HCT116 (cell line): ENCODE measurements at regions not wholly inside any gene's neighbourhood (a gene's known extent, or its start where the extent isn't known, plus 50 kb on each side); places are given as distances from the start of the nearest gene placed in this dataset.

Experiments
- ATAC-seq: fragments of 200-7000 bp; cut with Tn5 transposase; 2 replicates; pipeline ENCODE4 v1.9.1; 2020; ENCODE audit warnings: mild to moderate bottlenecking, moderate library complexity
- BruUV-seq: library from RNA; stranded (reverse); fragments of 400-500 nt; replicated peaks from 2 replicates; lab custom pipeline; 2021; lab: Mats Ljungman, UMichigan
- CTCF ChIA-PET: fragments of 300-600 bp; sonication (Branson Sonifier 250); formaldehyde crosslinking; loops from one replicate; lab custom pipeline; 2021; ENCODE audit warnings: antibody characterized with exemption; lab: Charles Lee
- POLR2A ChIA-PET: fragments of 300-600, 350-600 bp; sonication (Branson Sonifier 250); formaldehyde crosslinking; loops from one replicate; lab custom pipeline; 2021; ENCODE audit warnings: antibody characterized with exemption; lab: Charles Lee
- RAD21 ChIA-PET, 2 experiments: fragments of 300-600 bp; sonication (Branson Sonifier 250); formaldehyde crosslinking; loops; one replicate each; lab custom pipeline; 2023; ENCODE audit warnings: low total read pairs in 2 of 2; ENCODE audit not compliant: uncharacterized antibody in 2 of 2, unreplicated experiment in 2 of 2, low non-redundant PET in 1 of 2; lab: Charles Lee
- DNase-seq: peaks from one replicate; pipeline ENCODE4 v3.0.0-alpha.2; 2010; ENCODE audit warnings: low read depth, low spot score
- H2AFZ ChIP-seq: fragments of 200-600 bp; shearing (Covaris generic), sonication (generic); 2 replicates; pipeline ENCODE4 v1.6.1; 2017; ENCODE audit warnings: low read depth, mixed run types, mixed read lengths, antibody characterized with exemption, low read length; ENCODE audit not compliant: poor library complexity, severe bottlenecking
- H3K27ac ChIP-seq: 2 replicates; pipeline ENCODE4 v1.5.1; 2012; ENCODE audit warnings: low read depth, low read length
- H3K27me3 ChIP-seq: fragments of 200-600 bp; sonication (generic); 2 replicates; pipeline ENCODE4 v1.6.1; 2016; ENCODE audit warnings: mixed run types, low read length, mixed read lengths; ENCODE audit not compliant: insufficient read depth
- H3K36me3 ChIP-seq, 2 experiments: fragments of 200-500 bp in 1 of 2; fragments of 200-600 bp in 1 of 2; sonication (Bioruptor generic) in 1 of 2; sonication (generic) in 1 of 2; 2 replicates each; pipeline versions ENCODE4 v1.5.1 to v1.6.1; 2014 to 2016; ENCODE audit warnings: low read length in 2 of 2, inconsistent platforms in 1 of 2, mixed read lengths in 1 of 2, mixed run types in 1 of 2; ENCODE audit not compliant: insufficient read depth in 2 of 2, control insufficient read depth in 1 of 2
- H3K4me1 ChIP-seq, 2 experiments: fragments of 200-600 bp in 1 of 2; sonication (generic) in 1 of 2; 2 replicates each; pipeline versions ENCODE4 v1.5.1 to v1.6.1; 2012 to 2017; ENCODE audit warnings: low read length in 2 of 2, inconsistent platforms in 1 of 2, mild to moderate bottlenecking in 1 of 2, mixed read lengths in 1 of 2, mixed run types in 1 of 2, moderate library complexity in 1 of 2; ENCODE audit not compliant: insufficient read depth in 2 of 2, control insufficient read depth in 1 of 2
- H3K4me2 ChIP-seq: fragments of 200-600 bp; sonication (generic); 2 replicates; pipeline ENCODE4 v1.6.1; 2017; ENCODE audit warnings: mixed run types, low read length, mixed read lengths
- H3K4me3 ChIP-seq, 2 experiments: fragments of 200-600 bp in 1 of 2; sonication (generic) in 1 of 2; replicated peaks in 1 of 2; 2 replicates each; pipeline ENCODE4 v1.5.1; 2011 to 2016; ENCODE audit warnings: low read length in 2 of 2, control low read depth in 1 of 2, low read depth in 1 of 2, mild to moderate bottlenecking in 1 of 2, mixed read lengths in 1 of 2, mixed run types in 1 of 2
- H3K79me2 ChIP-seq: fragments of 200-600 bp; sonication (generic); 2 replicates; pipeline ENCODE4 v1.6.1; 2017; ENCODE audit warnings: mild to moderate bottlenecking, mixed run types, low read length, moderate library complexity, mixed read lengths; ENCODE audit not compliant: insufficient read depth
- H3K9ac ChIP-seq: fragments of 200-600 bp; sonication (generic); 2 replicates; pipeline ENCODE4 v1.6.1; 2016; ENCODE audit warnings: low read length, mixed read lengths
- H3K9me2 ChIP-seq: fragments of 200-600 bp; sonication (generic), shearing (Covaris generic); 2 replicates; pipeline ENCODE4 v1.6.1; 2017; ENCODE audit warnings: mixed run types, mild to moderate bottlenecking, moderate library complexity; ENCODE audit not compliant: insufficient read depth
- H3K9me3 ChIP-seq, 2 experiments: fragments of 200-500 bp in 1 of 2; fragments of 200-600 bp in 1 of 2; sonication (Bioruptor generic) in 1 of 2; sonication (generic) in 1 of 2; 2 replicates each; pipeline ENCODE4 v1.6.1; 2014 to 2017; ENCODE audit warnings: low read length in 2 of 2, mixed read lengths in 2 of 2, inconsistent platforms in 1 of 2, low read depth in 1 of 2, mild to moderate bottlenecking in 1 of 2, mixed run types in 1 of 2, moderate library complexity in 1 of 2; ENCODE audit not compliant: control insufficient read depth in 1 of 2, insufficient read depth in 1 of 2
- H4K20me1 ChIP-seq: fragments of 200-600 bp; sonication (generic), shearing (Covaris generic); 2 replicates; pipeline ENCODE4 v1.6.1; 2017; ENCODE audit warnings: mixed run types, mild to moderate bottlenecking, moderate library complexity; ENCODE audit not compliant: insufficient read depth
- ATF3 ChIP-seq: IDR thresholded peaks from 2 replicates; pipeline ENCODE4 v1.6.1; 2012
- CBX3 ChIP-seq: IDR thresholded peaks from 2 replicates; pipeline ENCODE4 v1.6.1; 2012; ENCODE audit warnings: low read depth
- CEBPB ChIP-seq: IDR thresholded peaks from 2 replicates; pipeline ENCODE4 v1.6.1; 2012; ENCODE audit warnings: low read depth
- ELF1 ChIP-seq: IDR thresholded peaks from 2 replicates; pipeline ENCODE4 v1.6.1; 2012; ENCODE audit warnings: low read depth, borderline replicate concordance
- EZH2 ChIP-seq: fragments of 200-600 bp; sonication (generic); IDR thresholded peaks from 2 replicates; pipeline ENCODE4 v1.6.1; 2017; ENCODE audit warnings: antibody characterized with exemption, mixed run types
- EZH2phosphoT487 ChIP-seq: fragments of 200-600 bp; IDR thresholded peaks from 2 replicates; pipeline ENCODE4 v1.6.1; 2018; ENCODE audit warnings: antibody characterized with exemption, borderline replicate concordance
- FOSL1 ChIP-seq: IDR thresholded peaks from 2 replicates; pipeline ENCODE4 v1.6.1; 2012; ENCODE audit warnings: low read depth
- MAX ChIP-seq: IDR thresholded peaks from 2 replicates; pipeline ENCODE4 v1.6.1; 2012
- RAD21 ChIP-seq: IDR thresholded peaks from 2 replicates; pipeline ENCODE4 v1.6.1; 2012; ENCODE audit warnings: low read depth, mild to moderate bottlenecking
- SIN3A ChIP-seq: IDR thresholded peaks from 2 replicates; pipeline ENCODE4 v1.6.1; 2012; ENCODE audit warnings: low read depth
- SRF ChIP-seq: IDR thresholded peaks from 2 replicates; pipeline ENCODE4 v1.6.1; 2012; ENCODE audit warnings: low read depth
- TCF7L2 ChIP-seq: IDR thresholded peaks from 2 replicates; pipeline ENCODE4 v1.7.0; 2011; ENCODE audit warnings: borderline replicate concordance, inconsistent platforms; ENCODE audit not compliant: insufficient read depth, insufficient read length; ENCODE audit errors: extremely low read depth
- YY1 ChIP-seq: IDR thresholded peaks from 2 replicates; pipeline ENCODE4 v1.6.1; 2011; ENCODE audit warnings: low read length, low read depth, moderate library complexity, mild to moderate bottlenecking; ENCODE audit not compliant: insufficient replicate concordance; ENCODE audit errors: extremely low read depth
- ZBTB33 ChIP-seq: IDR thresholded peaks from 2 replicates; pipeline ENCODE4 v1.6.1; 2011; ENCODE audit warnings: mild to moderate bottlenecking, low read length, moderate library complexity; ENCODE audit not compliant: insufficient replicate concordance; ENCODE audit errors: extremely low read depth
- ZFX ChIP-seq: fragments of 450-650 bp; IDR thresholded peaks from 2 replicates; pipeline ENCODE4 v1.6.1; 2017
- ZNF274 ChIP-seq: fragments of 200-500 bp; sonication (Bioruptor generic); IDR thresholded peaks from 2 replicates; pipeline ENCODE4 v1.6.1; 2014; ENCODE audit warnings: mild to moderate bottlenecking, low read depth, low read length, inconsistent platforms
- intact Hi-C: fragments of 100-400 bp; cut with micrococcal nuclease; formaldehyde crosslinking; loops from 2 replicates; pipeline ENCODE4 v1.10.0; 2022
- TF ChIP-seq, protein P1 (sequence below): IDR thresholded peaks from 2 replicates; pipeline ENCODE4 v1.6.1; 2012; ENCODE audit warnings: low read depth
- TF ChIP-seq, protein P2 (sequence below), 3 experiments: fragments of 200-600 bp in 1 of 3; sonication (generic) in 1 of 3; IDR thresholded peaks in 2 of 3; conservative IDR thresholded peaks in 1 of 3; 2 replicates each; pipeline ENCODE4 v1.5.1; 2012 to 2017; ENCODE audit warnings: low read depth in 2 of 3, low read length in 2 of 3, antibody characterized with exemption in 1 of 3, borderline replicate concordance in 1 of 3, control low read depth in 1 of 3, mild to moderate bottlenecking in 1 of 3, mixed read lengths in 1 of 3, mixed run types in 1 of 3, moderate library complexity in 1 of 3; ENCODE audit not compliant: insufficient read depth in 1 of 3

- H4K20me1 ChIP-seq, result no peaks in the 10 kb centered on the region
- intact Hi-C loops, result no loop called here
- no peak overlapping the region for H3K4me3 ChIP-seq
- H3K79me2 ChIP-seq, result no peaks in the 10 kb centered on the region
- no peak overlapping the region for H2AFZ ChIP-seq
- no peak for DNase-seq
- H3K27ac ChIP-seq, result no peak overlapping the region
- TF ChIP-seq EZH2, result no peak
- no peak for TF ChIP-seq EZH2phosphoT487
- TF ChIP-seq, protein P1, sequence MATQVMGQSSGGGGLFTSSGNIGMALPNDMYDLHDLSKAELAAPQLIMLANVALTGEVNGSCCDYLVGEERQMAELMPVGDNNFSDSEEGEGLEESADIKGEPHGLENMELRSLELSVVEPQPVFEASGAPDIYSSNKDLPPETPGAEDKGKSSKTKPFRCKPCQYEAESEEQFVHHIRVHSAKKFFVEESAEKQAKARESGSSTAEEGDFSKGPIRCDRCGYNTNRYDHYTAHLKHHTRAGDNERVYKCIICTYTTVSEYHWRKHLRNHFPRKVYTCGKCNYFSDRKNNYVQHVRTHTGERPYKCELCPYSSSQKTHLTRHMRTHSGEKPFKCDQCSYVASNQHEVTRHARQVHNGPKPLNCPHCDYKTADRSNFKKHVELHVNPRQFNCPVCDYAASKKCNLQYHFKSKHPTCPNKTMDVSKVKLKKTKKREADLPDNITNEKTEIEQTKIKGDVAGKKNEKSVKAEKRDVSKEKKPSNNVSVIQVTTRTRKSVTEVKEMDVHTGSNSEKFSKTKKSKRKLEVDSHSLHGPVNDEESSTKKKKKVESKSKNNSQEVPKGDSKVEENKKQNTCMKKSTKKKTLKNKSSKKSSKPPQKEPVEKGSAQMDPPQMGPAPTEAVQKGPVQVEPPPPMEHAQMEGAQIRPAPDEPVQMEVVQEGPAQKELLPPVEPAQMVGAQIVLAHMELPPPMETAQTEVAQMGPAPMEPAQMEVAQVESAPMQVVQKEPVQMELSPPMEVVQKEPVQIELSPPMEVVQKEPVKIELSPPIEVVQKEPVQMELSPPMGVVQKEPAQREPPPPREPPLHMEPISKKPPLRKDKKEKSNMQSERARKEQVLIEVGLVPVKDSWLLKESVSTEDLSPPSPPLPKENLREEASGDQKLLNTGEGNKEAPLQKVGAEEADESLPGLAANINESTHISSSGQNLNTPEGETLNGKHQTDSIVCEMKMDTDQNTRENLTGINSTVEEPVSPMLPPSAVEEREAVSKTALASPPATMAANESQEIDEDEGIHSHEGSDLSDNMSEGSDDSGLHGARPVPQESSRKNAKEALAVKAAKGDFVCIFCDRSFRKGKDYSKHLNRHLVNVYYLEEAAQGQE, result no peak
- no peak for TF ChIP-seq TCF7L2
- no peak for TF ChIP-seq MAX
- TF ChIP-seq ELF1, result no peak
- no peak for TF ChIP-seq ZBTB33
- TF ChIP-seq YY1, result no peak
- TF ChIP-seq, protein P2, sequence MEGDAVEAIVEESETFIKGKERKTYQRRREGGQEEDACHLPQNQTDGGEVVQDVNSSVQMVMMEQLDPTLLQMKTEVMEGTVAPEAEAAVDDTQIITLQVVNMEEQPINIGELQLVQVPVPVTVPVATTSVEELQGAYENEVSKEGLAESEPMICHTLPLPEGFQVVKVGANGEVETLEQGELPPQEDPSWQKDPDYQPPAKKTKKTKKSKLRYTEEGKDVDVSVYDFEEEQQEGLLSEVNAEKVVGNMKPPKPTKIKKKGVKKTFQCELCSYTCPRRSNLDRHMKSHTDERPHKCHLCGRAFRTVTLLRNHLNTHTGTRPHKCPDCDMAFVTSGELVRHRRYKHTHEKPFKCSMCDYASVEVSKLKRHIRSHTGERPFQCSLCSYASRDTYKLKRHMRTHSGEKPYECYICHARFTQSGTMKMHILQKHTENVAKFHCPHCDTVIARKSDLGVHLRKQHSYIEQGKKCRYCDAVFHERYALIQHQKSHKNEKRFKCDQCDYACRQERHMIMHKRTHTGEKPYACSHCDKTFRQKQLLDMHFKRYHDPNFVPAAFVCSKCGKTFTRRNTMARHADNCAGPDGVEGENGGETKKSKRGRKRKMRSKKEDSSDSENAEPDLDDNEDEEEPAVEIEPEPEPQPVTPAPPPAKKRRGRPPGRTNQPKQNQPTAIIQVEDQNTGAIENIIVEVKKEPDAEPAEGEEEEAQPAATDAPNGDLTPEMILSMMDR (IDR thresholded peaks at IDR 0.05 in 2 of 3, conservative IDR thresholded peaks at IDR 0.05 in 1 of 3; ENCODE audit: borderline replicate concordance in 1 of 3, insufficient read depth in 1 of 3, low read depth in 2 of 3, low read length in 2 of 3), result no peak
- TF ChIP-seq RAD21, result no peak
- TF ChIP-seq ZFX, result no peak
- TF ChIP-seq ZNF274, result no peak
- TF ChIP-seq ATF3, result no peak
- TF ChIP-seq FOSL1, result no peak
- no peak for TF ChIP-seq CBX3
- TF ChIP-seq SIN3A, result no peak
- TF ChIP-seq SRF, result no peak
- no peak for TF ChIP-seq CEBPB
- TF ChIP-seq, all 23 proteins: peak for 0
- ChIA-PET CTCF (no interaction called here), RAD21 (no interaction called here), POLR2A (interaction anchor here (0.9 kb wide), 1 partner anchor 134 kb away, joined by 3 read pairs; no protein-coding TSS in a partner anchor)
- H3K4me1 ChIP-seq, result no peaks in the 10 kb centered on the region
- no peaks in the 10 kb centered on the region for H3K36me3 ChIP-seq
- no peaks in the 10 kb centered on the region for H3K9me2 ChIP-seq
- H3K27me3 ChIP-seq, result no peaks in the 10 kb centered on the region
- no peak overlapping the region for H3K4me2 ChIP-seq
- no peak overlapping the region for H3K9ac ChIP-seq
- no peak for ATAC-seq
- no peaks in the 10 kb centered on the region for H3K9me3 ChIP-seq
- no TSS peak for BruUV-seq
These were observed 133.6 kb upstream of the CITED2 start for GRCh38 chr6:139508023-139508422.
